GM12873 (cell line): ENCODE measurements at regions not wholly inside any gene's neighbourhood (a gene's known extent, or its start where the extent isn't known, plus 50 kb on each side); places are given as distances from the start of the nearest gene placed in this dataset.

Source experiments
- TF ChIP-seq, protein P1 (sequence below): IDR thresholded peaks from 2 replicates; pipeline ENCODE4 v1.5.1; 2012; ENCODE audit warnings: low read depth, mild to moderate bottlenecking, moderate library complexity, low read length, control low read depth; ENCODE audit not compliant: insufficient read depth; ENCODE audit errors: missing control alignments

DNA sequence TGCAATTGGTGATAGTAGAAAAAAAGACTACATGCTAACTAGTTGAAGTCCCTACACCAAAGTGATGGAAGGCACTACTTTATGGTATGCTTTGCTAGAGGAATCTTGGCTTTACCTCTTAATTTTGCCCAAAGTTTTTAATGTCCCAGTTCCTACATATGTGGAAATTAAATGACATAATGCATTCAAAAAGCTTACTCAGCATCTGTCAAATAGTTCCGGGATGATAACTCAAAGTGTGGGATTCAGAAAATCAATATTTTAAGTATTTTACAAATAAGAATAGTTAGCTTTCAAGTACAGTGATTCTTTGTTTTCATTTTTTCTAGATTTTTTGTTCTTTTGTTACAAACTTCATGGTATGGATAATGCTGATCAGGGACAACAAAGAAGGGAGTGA is 211.6 kb downstream of the PCDH20 start:
- TF ChIP-seq, protein P1, sequence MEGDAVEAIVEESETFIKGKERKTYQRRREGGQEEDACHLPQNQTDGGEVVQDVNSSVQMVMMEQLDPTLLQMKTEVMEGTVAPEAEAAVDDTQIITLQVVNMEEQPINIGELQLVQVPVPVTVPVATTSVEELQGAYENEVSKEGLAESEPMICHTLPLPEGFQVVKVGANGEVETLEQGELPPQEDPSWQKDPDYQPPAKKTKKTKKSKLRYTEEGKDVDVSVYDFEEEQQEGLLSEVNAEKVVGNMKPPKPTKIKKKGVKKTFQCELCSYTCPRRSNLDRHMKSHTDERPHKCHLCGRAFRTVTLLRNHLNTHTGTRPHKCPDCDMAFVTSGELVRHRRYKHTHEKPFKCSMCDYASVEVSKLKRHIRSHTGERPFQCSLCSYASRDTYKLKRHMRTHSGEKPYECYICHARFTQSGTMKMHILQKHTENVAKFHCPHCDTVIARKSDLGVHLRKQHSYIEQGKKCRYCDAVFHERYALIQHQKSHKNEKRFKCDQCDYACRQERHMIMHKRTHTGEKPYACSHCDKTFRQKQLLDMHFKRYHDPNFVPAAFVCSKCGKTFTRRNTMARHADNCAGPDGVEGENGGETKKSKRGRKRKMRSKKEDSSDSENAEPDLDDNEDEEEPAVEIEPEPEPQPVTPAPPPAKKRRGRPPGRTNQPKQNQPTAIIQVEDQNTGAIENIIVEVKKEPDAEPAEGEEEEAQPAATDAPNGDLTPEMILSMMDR: no peak

DNA sequence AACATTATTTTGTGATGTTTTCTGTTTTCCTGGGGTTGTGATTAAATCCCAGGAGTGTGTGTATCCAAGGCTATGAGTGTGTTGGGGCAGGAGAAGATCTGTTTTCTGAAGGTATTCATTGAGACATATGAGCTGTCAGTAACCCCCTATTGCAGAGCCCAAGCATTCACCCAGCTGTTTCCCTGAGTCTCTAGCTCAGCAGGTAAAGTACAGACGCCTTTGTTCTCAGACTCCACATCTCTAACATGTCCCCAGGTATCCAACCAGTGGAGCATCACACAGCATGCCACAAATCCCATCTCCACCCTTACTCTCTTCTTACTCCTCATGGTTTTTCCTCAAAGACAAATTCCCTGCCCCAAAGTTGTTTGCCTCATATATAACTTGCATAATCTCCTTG is 213.6 kb downstream of the PCDH20 start:
- TF ChIP-seq, protein P1: no peak

DNA sequence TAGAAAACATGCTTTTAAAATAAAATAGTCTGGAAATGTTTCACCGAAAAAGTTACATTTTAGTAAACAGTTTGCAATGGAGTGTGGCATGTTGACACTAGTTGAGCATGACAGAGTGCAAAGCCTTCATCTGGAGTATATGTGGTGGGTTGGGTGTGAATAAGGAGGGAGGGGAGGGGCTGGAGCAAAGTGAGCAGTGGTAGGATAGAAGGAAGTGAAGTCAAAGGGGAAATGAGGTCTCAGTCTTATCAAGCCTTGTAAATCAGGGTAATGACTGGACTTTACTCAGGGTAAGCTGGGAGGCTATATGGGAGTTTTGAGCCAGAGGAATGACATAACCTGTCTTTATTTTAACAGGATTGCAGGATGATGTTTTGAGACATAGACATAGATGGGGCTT is 222.8 kb downstream of the PCDH20 start:
- TF ChIP-seq, protein P1: no peak

DNA sequence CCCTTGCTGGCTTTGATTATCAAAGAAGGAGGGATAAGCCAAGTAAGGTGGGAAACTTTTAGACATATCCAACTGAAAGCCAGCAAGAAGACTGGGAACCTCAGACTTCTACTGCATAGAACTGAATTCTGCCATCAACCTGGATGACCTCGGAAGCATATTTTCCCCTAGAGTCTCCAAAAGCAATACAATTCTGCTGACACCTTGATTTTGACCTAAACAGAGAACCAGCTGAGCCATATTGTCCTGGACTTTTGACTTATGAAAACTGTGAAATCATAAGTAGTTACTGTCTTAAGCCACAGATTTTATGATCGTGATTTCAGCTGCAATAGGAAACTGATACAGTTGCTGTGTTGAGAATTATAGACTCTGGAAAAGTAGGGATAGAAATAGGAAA is 227.6 kb downstream of the PCDH20 start:
- TF ChIP-seq, protein P1: no peak

DNA sequence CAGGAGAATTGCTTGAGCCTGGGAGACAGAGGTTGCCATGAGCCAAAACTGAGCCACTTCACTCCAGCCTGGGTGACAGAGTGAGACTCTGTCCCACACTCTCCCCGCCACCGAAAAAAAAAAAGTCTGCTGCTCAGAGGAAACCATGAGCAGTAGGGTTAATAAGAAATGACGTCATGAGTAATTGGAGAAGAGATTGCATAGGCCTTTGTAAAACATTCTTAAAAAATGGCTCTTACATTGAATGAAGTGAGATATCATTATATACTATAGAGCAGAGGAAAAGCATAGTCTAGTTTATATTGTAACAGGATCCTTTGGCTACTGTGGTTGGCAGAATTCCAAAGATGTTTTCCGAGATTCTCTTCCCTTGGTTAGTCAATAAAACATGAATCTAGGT is 228.2 kb downstream of the PCDH20 start:
- TF ChIP-seq, protein P1: no peak

DNA sequence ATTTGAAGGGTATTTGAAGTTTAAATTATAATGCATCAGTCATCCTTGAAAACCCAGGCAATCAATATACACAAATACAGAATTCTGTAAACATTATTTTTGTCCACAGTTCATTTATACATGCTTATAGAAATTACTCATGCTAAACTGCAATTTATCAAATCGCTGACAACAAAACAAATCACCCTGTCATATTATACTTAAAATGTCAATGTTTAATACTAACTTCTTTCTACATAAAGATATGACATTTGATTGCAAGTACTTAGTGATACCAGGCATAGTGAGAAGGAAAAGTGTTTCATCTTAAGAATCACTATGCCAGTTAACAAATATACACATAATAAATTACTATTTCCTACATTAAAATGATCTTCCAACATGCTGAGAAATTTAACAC is 232.0 kb downstream of the PCDH20 start:
- TF ChIP-seq, protein P1: no peak

DNA sequence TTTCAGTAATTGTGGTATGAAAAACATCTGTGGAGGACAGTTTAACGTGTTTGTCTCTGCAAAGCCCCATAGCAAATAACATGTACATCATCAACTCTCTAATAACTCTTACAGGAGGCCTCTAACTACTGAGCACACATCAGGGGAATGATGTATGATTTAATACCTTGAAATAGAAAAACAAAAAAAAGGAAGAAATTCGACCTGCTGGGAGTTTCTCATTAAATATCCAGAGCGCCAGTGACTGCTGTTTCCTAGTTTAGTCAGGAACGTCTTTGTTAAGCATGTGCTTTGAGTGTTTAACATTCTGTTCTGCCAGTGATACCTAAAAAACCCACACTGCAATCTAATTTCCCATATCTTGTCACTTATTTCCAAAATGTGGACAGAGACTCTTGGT is 235.4 kb downstream of the PCDH20 start:
- TF ChIP-seq, protein P1: no peak
